Fibroblast of lung (primary cell): ENCODE measurements at regions not wholly inside any gene's neighbourhood (a gene's known extent, or its start where the extent isn't known, plus 50 kb on each side); places are given as distances from the start of the nearest gene placed in this dataset.

Source experiments
- DNase-seq, 2 donors: peaks; one replicate each; pipeline versions ENCODE4 v3.0.0 to v3.0.0-alpha.2; 2010; ENCODE audit warnings: low read depth in 2 of 2
- H2AFZ ChIP-seq: 2 replicates; pipeline ENCODE4 v1.5.1; 2012; ENCODE audit warnings: low read length, control low read depth, inconsistent platforms
- H3K27ac ChIP-seq: 2 replicates; pipeline ENCODE4 v1.5.1; 2011; ENCODE audit warnings: low read length, control low read depth; ENCODE audit not compliant: insufficient read depth
- H3K27me3 ChIP-seq: 2 replicates; pipeline ENCODE4 v1.5.1; 2011; ENCODE audit warnings: mild to moderate bottlenecking, low read length; ENCODE audit not compliant: control insufficient read depth, insufficient read depth
- H3K36me3 ChIP-seq: 2 replicates; pipeline ENCODE4 v1.5.1; 2011; ENCODE audit warnings: low read length; ENCODE audit not compliant: control insufficient read depth, insufficient read depth
- H3K4me1 ChIP-seq: 2 replicates; pipeline ENCODE4 v1.5.1; 2011; ENCODE audit warnings: low read length; ENCODE audit not compliant: control insufficient read depth, insufficient read depth; ENCODE audit errors: extremely low read depth
- H3K4me2 ChIP-seq: 2 replicates; pipeline ENCODE4 v1.5.1; 2011; ENCODE audit warnings: low read length, control low read depth; ENCODE audit not compliant: insufficient read depth; ENCODE audit errors: extremely low read depth
- H3K4me3 ChIP-seq, 4 experiments: fragments of 200-600 bp in 1 of 4; sonication (generic) in 1 of 4; replicated peaks in 1 of 4; 2 replicates each; pipeline ENCODE4 v1.5.1; 2011 to 2016; ENCODE audit warnings: low read length in 4 of 4, low read depth in 3 of 4, mild to moderate bottlenecking in 3 of 4, control low read depth in 2 of 4, inconsistent platforms in 1 of 4, mixed read lengths in 1 of 4; ENCODE audit not compliant: insufficient read depth in 1 of 4; ENCODE audit errors: control extremely low read depth in 1 of 4
- H3K79me2 ChIP-seq: 2 replicates; pipeline ENCODE4 v1.5.1; 2012; ENCODE audit warnings: mild to moderate bottlenecking, low read length, inconsistent platforms; ENCODE audit not compliant: control insufficient read depth, insufficient read depth
- H3K9ac ChIP-seq: 2 replicates; pipeline ENCODE4 v1.5.1; 2011; ENCODE audit warnings: mild to moderate bottlenecking, low read length, control low read depth; ENCODE audit not compliant: insufficient read depth
- H3K9me3 ChIP-seq: 2 replicates; pipeline ENCODE4 v1.5.1; 2012; ENCODE audit warnings: low read depth, low read length; ENCODE audit not compliant: control insufficient read depth, insufficient read depth
- H4K20me1 ChIP-seq: 2 replicates; pipeline ENCODE4 v1.5.1; 2011; ENCODE audit warnings: low read length; ENCODE audit not compliant: control insufficient read depth, insufficient read depth; ENCODE audit errors: extremely low read depth
- CTCF ChIP-seq, 2 donors: IDR thresholded peaks in 1 of 2; conservative IDR thresholded peaks in 1 of 2; 1 replicate in 1 of 2; 2 replicates in 1 of 2; pipeline ENCODE4 v1.5.1; 2011 to 2012; ENCODE audit warnings: low read length in 2 of 2, control low read depth in 1 of 2, inconsistent platforms in 1 of 2, low read depth in 1 of 2, mild to moderate bottlenecking in 1 of 2
- EZH2 ChIP-seq: IDR thresholded peaks from 2 replicates; pipeline ENCODE4 v1.5.1; 2012; ENCODE audit warnings: low read length, control low read depth, mild to moderate bottlenecking; ENCODE audit errors: missing control alignments

- no peak overlapping the region for H3K4me2 ChIP-seq
- no peaks in the 10 kb centered on the region for H3K36me3 ChIP-seq
- no peak for DNase-seq
- H3K4me3 ChIP-seq: no peak overlapping the region
- H3K9me3 ChIP-seq: no peaks in the 10 kb centered on the region
- no peaks in the 10 kb centered on the region for H3K27me3 ChIP-seq
- no peaks in the 10 kb centered on the region for H3K4me1 ChIP-seq
- no peak overlapping the region for H3K27ac ChIP-seq
- no peak for TF ChIP-seq CTCF (conservative IDR thresholded peaks at IDR 0.05 in 1 of 2, IDR thresholded peaks at IDR 0.05 in 1 of 2; ENCODE audit: low read depth in 1 of 2, low read length in 2 of 2)
- TF ChIP-seq EZH2: no peak
- H4K20me1 ChIP-seq: no peaks in the 10 kb centered on the region
- H3K79me2 ChIP-seq: no peaks in the 10 kb centered on the region
- no peak overlapping the region for H3K9ac ChIP-seq
- no peak overlapping the region for H2AFZ ChIP-seq
These were observed 52.5 kb upstream of the UNC5B start for GRCh38 chr10:71159892-71160291.

GRCh38 chr10:71161425-71161824 lies 50.9 kb upstream of the UNC5B start:
- Histone ChIP-seq H3K27me3 (no peaks in the 10 kb centered on the region), H2AFZ (no peak overlapping the region), H3K4me2 (no peak overlapping the region), H3K9me3 (no peaks in the 10 kb centered on the region), H4K20me1 (no peaks in the 10 kb centered on the region), H3K4me3 (no peak overlapping the region), H3K4me1 (no peaks in the 10 kb centered on the region), H3K36me3 (no peaks in the 10 kb centered on the region), H3K79me2 (no peaks in the 10 kb centered on the region), H3K9ac (no peak overlapping the region), H3K27ac (no peak overlapping the region)
- no peak for TF ChIP-seq EZH2
- no peak for TF ChIP-seq CTCF (conservative IDR thresholded peaks at IDR 0.05 in 1 of 2, IDR thresholded peaks at IDR 0.05 in 1 of 2; ENCODE audit: low read depth in 1 of 2, low read length in 2 of 2)
- peak in 1 of 2 donors; percentile 25 for DNase-seq
